22Rv1 (cell line): ENCODE measurements at regions not wholly inside any gene's neighbourhood (a gene's known extent, or its start where the extent isn't known, plus 50 kb on each side); places are given as distances from the start of the nearest gene placed in this dataset.

Experiments
- ZFX ChIP-seq: fragments of 450-650 bp; IDR thresholded peaks from 2 replicates; pipeline ENCODE4 v1.6.1; 2017; ENCODE audit warnings: antibody characterized with exemption, borderline replicate concordance
- TF ChIP-seq, protein P1 (sequence below): fragments of 450-650 bp; IDR thresholded peaks from 2 replicates; pipeline ENCODE4 v1.5.1; 2017; ENCODE audit warnings: mild to moderate bottlenecking

DNA sequence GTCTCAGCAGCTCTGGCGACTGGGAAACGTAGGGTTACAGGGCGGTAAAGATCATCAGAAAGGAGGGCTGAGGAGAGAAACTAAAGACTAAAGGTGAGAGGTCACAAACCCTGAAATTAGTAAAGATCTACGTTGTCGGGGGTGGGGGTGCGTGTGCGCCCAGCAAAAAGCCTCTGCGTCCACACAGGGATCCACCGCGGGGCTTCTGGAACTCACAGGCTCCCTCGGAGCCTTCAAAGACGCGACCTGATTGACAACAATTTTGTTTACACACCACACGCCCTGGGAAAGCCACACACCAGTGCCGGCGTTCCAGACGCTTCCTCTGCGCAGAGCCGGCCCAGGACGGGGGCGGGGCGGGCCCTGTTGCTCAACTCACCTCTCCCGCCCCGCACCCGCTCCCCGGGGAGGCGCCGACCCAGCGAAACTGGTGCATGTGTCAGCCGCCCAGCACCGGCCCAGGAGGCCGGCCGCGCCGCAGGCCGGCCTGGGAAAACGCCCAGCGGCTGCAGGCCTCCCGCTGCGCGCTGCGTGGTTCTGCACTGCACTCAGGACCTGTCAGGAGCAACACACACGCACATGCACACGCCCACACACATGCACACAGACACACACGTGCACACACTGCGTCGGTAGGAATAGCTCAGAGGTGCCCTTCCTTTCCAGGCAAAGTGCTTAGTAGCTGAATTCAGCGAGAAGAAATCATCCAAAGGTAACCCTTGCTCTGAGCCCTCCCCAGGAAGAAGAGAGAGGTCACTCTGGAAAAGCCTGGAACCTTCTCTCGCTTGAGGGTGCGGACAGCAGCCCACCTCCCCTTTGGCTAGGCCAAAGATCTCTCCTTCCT, 57.2 kb upstream of the ARID1B start:
- TF ChIP-seq, protein P1, sequence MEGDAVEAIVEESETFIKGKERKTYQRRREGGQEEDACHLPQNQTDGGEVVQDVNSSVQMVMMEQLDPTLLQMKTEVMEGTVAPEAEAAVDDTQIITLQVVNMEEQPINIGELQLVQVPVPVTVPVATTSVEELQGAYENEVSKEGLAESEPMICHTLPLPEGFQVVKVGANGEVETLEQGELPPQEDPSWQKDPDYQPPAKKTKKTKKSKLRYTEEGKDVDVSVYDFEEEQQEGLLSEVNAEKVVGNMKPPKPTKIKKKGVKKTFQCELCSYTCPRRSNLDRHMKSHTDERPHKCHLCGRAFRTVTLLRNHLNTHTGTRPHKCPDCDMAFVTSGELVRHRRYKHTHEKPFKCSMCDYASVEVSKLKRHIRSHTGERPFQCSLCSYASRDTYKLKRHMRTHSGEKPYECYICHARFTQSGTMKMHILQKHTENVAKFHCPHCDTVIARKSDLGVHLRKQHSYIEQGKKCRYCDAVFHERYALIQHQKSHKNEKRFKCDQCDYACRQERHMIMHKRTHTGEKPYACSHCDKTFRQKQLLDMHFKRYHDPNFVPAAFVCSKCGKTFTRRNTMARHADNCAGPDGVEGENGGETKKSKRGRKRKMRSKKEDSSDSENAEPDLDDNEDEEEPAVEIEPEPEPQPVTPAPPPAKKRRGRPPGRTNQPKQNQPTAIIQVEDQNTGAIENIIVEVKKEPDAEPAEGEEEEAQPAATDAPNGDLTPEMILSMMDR, result no peak
- no peak for TF ChIP-seq ZFX
